Activated T-cell treated with anti-CD3 and anti-CD28 coated beads, Interleukin-2, amount 50 U/mL, for 24 hours (primary cell): ENCODE measurements at regions not wholly inside any gene's neighbourhood (a gene's known extent, or its start where the extent isn't known, plus 50 kb on each side); places are given as distances from the start of the nearest gene placed in this dataset.
"Not testable (repeated sequence)": the region's sequence is repeated elsewhere in the genome, so short reads cannot be mapped to it uniquely, and the experiment has no call there.

Experiments
- DNase-seq: peaks from one replicate; pipeline ENCODE4 v3.0.0-alpha.2; 2020
- H3K27ac Mint-ChIP-seq: 2 replicates; pipeline ENCODE4 v1.8.0; 2020; ENCODE audit warnings: mild to moderate bottlenecking, mixed read lengths
- H3K27me3 Mint-ChIP-seq: 2 replicates; pipeline ENCODE4 v1.8.0; 2020; ENCODE audit warnings: mixed read lengths
- H3K36me3 Mint-ChIP-seq: 2 replicates; pipeline ENCODE4 v1.8.0; 2020; ENCODE audit warnings: low read depth, mixed read lengths
- H3K4me1 Mint-ChIP-seq: 2 replicates; pipeline ENCODE4 v1.8.0; 2020; ENCODE audit warnings: low read depth, mixed read lengths
- H3K4me3 Mint-ChIP-seq: 2 replicates; pipeline ENCODE4 v1.8.0; 2020; ENCODE audit warnings: mild to moderate bottlenecking, moderate library complexity, mixed read lengths
- H3K9me3 Mint-ChIP-seq: 2 replicates; pipeline ENCODE4 v1.8.0; 2020; ENCODE audit warnings: mixed read lengths

- DNase-seq, result no peak
- peaks cover 47% of the 10 kb centered on the region for H3K27me3 Mint-ChIP-seq
- no peak overlapping the region for H3K27ac Mint-ChIP-seq
- no peak overlapping the region for H3K4me3 Mint-ChIP-seq
- no peaks in the 10 kb centered on the region for H3K4me1 Mint-ChIP-seq
- no peaks in the 10 kb centered on the region for H3K36me3 Mint-ChIP-seq
- H3K9me3 Mint-ChIP-seq, result no peaks in the 10 kb centered on the region
These were observed 177.2 kb downstream of the TMEM132E start for GRCh38 chr17:34756637-34757021.

GRCh38 chr17:34755981-34756636 is 176.7 kb downstream of the TMEM132E start:
- Mint-ChIP-seq H3K27me3 (peaks cover 43% of the 10 kb centered on the region), H3K4me1 (no peaks in the 10 kb centered on the region), H3K36me3 (no peaks in the 10 kb centered on the region), H3K27ac (no peak overlapping the region), H3K9me3 (no peaks in the 10 kb centered on the region), H3K4me3 (no peak overlapping the region)
- no peak for DNase-seq

DNA sequence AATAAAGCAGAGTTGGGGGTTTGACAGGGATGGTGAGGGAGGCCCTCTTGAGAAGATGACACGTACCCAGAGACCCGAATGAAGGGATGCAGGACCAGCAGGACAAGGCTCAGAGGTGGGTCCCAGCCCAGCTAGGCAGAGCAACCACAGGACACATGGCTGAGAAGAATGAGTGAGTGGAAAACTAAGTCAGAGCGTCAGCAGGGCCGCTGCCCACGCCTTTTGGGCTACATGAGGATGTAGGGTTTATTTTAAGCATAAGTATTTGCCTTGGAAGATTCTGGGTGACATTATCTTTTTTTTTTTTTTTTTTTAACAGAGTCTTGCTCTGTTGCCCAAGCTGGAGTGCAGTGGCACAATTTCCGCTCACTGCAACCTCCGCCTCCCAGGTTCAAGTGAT is 176.0 kb downstream of the TMEM132E start:
- Mint-ChIP-seq H3K27ac (no peak overlapping the region), H3K4me3 (no peak overlapping the region), H3K36me3 (no peaks in the 10 kb centered on the region), H3K4me1 (no peaks in the 10 kb centered on the region), H3K9me3 (no peaks in the 10 kb centered on the region), H3K27me3 (peaks cover 49% of the 10 kb centered on the region)
- DNase-seq, result no peak

- H3K4me1 Mint-ChIP-seq, result no peaks in the 10 kb centered on the region
- DNase-seq, result no peak
- no peak overlapping the region for H3K27ac Mint-ChIP-seq
- no peaks in the 10 kb centered on the region for H3K9me3 Mint-ChIP-seq
- H3K36me3 Mint-ChIP-seq, result no peaks in the 10 kb centered on the region
- H3K27me3 Mint-ChIP-seq, result peaks cover 62% of the 10 kb centered on the region
- no peak overlapping the region for H3K4me3 Mint-ChIP-seq
These were observed 170.6 kb downstream of the TMEM132E start for GRCh38 chr17:34750004-34750403.

DNA sequence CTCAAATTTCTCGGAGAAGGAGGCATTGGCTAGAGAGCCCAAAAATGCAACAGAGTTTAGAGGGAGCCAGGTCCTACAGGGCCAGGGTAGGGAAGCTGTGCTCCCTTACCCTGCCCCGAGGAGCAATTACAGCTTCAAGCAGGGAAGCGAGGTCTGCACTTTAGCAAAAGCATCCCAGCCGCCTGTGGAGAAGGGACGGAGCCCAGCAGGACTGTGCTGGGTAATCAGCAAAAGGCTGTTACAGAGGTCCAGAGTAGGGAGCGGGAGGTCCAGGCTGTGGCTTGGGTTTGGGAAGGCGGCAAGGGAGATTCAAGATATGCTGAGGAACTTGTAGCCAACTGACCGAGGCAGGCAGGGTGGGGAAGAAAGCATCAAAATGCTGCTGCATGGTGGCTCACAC is 162.6 kb downstream of the TMEM132E start:
- peaks cover 21% of the 10 kb centered on the region for H3K27me3 Mint-ChIP-seq
- H3K4me3 Mint-ChIP-seq, result no peak overlapping the region
- no peaks in the 10 kb centered on the region for H3K4me1 Mint-ChIP-seq
- H3K36me3 Mint-ChIP-seq, result no peaks in the 10 kb centered on the region
- DNase-seq, result no peak
- no peak overlapping the region for H3K27ac Mint-ChIP-seq
- no peaks in the 10 kb centered on the region for H3K9me3 Mint-ChIP-seq

GRCh38 chr17:34740565-34741520 is 161.5 kb downstream of the TMEM132E start:
- no peak overlapping the region for H3K27ac Mint-ChIP-seq
- DNase-seq, result no peak
- peaks cover 20% of the 10 kb centered on the region for H3K27me3 Mint-ChIP-seq
- H3K9me3 Mint-ChIP-seq, result no peaks in the 10 kb centered on the region
- no peak overlapping the region for H3K4me3 Mint-ChIP-seq
- no peaks in the 10 kb centered on the region for H3K36me3 Mint-ChIP-seq
- H3K4me1 Mint-ChIP-seq, result no peaks in the 10 kb centered on the region

GRCh38 chr17:34739386-34739785 is 160.0 kb downstream of the TMEM132E start:
- Mint-ChIP-seq H3K4me3 (no peak overlapping the region), H3K27me3 (peaks cover 20% of the 10 kb centered on the region), H3K27ac (no peak overlapping the region), H3K9me3 (no peaks in the 10 kb centered on the region), H3K4me1 (no peaks in the 10 kb centered on the region), H3K36me3 (no peaks in the 10 kb centered on the region)
- DNase-seq, result no peak

- peaks cover 18% of the 10 kb centered on the region for H3K27me3 Mint-ChIP-seq
- not testable (repeated sequence) for H3K36me3 Mint-ChIP-seq, DNase-seq, H3K9me3 Mint-ChIP-seq, H3K4me1 Mint-ChIP-seq, H3K4me3 Mint-ChIP-seq, H3K27ac Mint-ChIP-seq
These were observed 158.3 kb downstream of the TMEM132E start for GRCh38 chr17:34737673-34738072.

DNA sequence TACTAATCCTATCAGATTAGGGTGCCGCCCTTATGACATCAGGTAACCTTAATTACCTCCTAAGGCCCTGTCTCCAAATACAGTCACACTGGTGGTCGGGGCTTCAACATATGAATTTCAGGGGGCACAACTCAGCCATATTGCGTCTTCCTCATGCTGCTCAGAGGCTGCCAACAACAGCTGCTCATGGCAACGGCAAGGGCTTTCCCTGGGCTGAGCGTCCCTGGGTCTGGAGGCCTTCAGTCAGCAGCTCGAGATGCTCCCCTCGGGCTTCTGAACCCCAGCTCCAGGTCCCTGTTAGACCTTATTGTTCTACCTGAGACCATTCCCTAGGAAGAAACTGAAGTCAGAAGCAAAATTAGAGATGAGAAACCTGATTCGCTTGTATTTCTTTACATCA is 157.2 kb downstream of the TMEM132E start:
- Mint-ChIP-seq H3K4me3 (no peak overlapping the region), H3K9me3 (no peaks in the 10 kb centered on the region), H3K4me1 (no peaks in the 10 kb centered on the region), H3K27me3 (peaks cover 13% of the 10 kb centered on the region), H3K27ac (no peak overlapping the region), H3K36me3 (no peaks in the 10 kb centered on the region)
- DNase-seq, result no peak

GRCh38 chr17:34733333-34733732 is 154.0 kb downstream of the TMEM132E start:
- H3K36me3 Mint-ChIP-seq, result no peaks in the 10 kb centered on the region
- no peaks in the 10 kb centered on the region for H3K9me3 Mint-ChIP-seq
- peaks cover 14% of the 10 kb centered on the region for H3K27me3 Mint-ChIP-seq
- no peak overlapping the region for H3K27ac Mint-ChIP-seq
- no peaks in the 10 kb centered on the region for H3K4me1 Mint-ChIP-seq
- DNase-seq, result no peak
- no peak overlapping the region for H3K4me3 Mint-ChIP-seq

DNA sequence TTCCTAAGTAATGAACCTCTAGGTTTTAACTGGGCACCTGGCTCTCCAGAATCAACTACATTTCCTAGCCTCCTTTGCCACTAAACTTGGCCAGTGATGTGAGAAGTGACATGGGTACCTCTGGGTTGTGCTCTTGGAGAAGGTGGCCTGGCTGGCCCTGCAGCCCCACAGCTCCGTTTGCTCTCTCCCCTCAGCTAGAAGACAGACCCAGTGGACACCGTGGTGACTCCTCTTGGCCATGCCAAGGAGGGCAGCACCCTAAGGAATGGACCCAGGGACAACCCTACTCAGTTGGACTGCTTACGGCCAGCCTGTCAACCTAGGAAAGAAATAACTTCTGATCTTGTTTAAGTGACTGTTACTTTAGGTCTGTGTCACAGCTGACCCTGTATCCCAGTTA is 151.4 kb downstream of the TMEM132E start:
- Mint-ChIP-seq H3K4me3 (no peak overlapping the region), H3K27ac (no peak overlapping the region)

DNA sequence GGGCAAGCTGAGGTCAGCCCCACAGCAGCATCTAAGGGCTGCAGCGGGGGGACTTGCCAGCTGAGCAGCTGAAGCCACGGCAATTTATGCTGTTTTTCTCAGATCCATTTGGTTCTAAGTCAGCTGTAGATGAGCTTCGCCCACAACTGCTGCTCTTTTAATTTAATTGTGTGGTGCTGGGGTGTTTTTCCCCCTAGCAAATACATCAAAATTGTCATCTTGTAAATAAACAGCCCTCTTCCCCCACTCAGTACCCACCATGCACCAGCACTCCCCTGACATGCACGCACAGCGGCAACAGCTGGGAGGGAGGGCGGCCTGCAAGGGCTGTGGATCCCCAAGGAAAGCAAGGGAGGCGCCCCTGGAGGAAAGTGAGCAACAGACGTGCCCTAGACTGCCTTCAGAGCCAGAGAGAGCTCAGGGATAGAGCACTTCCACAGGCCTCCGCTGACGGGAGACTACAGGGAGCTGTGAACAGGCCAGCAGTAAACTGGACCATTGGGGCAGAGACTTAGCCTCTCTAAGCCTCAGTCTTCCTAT is 149.5 kb downstream of the TMEM132E start:
- Mint-ChIP-seq H3K9me3 (no peaks in the 10 kb centered on the region), H3K27me3 (peaks cover 9% of the 10 kb centered on the region), H3K4me1 (no peaks in the 10 kb centered on the region), H3K36me3 (no peaks in the 10 kb centered on the region), H3K4me3 (no peak overlapping the region), H3K27ac (no peak overlapping the region)
- DNase-seq, result no peak

More for the DNA sequence above, 151.4 kb downstream of the TMEM132E start:
- Mint-ChIP-seq H3K27me3 (peaks cover 11% of the 10 kb centered on the region), H3K9me3 (no peaks in the 10 kb centered on the region), H3K36me3 (no peaks in the 10 kb centered on the region), H3K4me1 (no peaks in the 10 kb centered on the region)
- DNase-seq, result no peak

DNA sequence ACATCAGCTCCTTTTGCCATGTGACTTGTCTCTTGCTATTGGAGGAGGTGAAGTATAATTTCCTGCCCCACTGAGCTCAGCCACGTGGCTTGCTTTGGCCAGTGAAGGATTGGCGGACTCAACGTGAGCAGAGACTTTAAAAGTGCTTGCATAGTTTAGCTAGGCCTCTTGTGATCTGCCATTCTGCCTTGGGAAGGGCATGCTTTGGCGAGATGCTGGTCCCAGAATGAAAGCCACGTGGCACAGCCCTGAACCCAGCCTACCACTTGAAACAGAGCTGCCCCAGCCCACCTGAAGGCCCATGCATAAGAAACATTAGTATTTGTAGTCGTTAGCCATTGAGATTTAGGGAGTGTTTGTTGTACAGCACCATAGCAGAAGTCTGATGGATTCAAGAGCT is 148.2 kb downstream of the TMEM132E start:
- peaks cover 17% of the 10 kb centered on the region for H3K27me3 Mint-ChIP-seq
- H3K4me1 Mint-ChIP-seq, result no peaks in the 10 kb centered on the region
- H3K27ac Mint-ChIP-seq, result no peak overlapping the region
- no peak for DNase-seq
- no peak overlapping the region for H3K4me3 Mint-ChIP-seq
- H3K9me3 Mint-ChIP-seq, result no peaks in the 10 kb centered on the region
- H3K36me3 Mint-ChIP-seq, result no peaks in the 10 kb centered on the region

DNA sequence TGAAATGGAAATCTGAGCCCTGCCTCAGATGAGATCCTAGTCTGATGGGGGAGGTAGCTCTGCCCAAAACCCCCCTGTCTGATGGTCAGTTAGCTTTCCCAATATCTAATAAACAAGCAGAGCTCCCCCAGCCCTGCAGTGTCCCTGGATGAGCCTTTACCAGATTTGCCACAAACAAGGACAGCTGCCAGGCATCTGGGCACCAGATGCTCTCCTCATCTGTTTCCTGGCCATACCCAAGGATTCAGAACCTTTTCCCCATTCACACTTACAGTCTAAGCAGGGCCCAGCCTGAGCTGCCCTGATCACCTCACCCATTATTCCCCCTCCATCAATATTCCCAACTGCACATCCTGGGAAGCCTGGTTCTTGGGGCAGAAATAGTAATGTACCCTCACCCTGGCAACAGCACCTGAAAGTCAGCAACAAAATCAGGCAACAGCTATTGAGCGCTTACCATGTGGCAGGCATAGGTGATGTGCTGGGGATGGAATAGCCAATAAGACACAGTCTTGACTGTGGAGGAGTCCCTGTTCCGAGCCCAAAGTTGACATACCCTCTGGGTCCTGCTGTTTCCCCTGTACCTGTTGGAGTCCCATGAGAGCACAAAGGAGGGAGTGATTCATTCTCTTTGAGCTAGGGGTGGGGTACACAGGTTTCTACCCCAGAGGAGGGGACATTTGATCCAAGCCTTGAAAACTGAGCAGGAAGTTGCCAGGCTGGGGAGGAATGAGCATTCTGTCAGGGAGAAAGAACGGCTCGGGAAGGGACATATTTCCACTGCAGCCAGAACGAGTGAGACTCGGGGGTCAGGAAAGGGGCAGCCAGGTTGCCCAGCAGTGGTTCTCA is 147.4 kb downstream of the TMEM132E start:
- H3K4me3 Mint-ChIP-seq, result no peak overlapping the region

More for the DNA sequence above, 147.4 kb downstream of the TMEM132E start:
- no peaks in the 10 kb centered on the region for H3K9me3 Mint-ChIP-seq
- H3K36me3 Mint-ChIP-seq, result no peaks in the 10 kb centered on the region
- no peak overlapping the region for H3K27ac Mint-ChIP-seq
- DNase-seq, result no peak
- peaks cover 14% of the 10 kb centered on the region for H3K27me3 Mint-ChIP-seq
- H3K4me1 Mint-ChIP-seq, result no peaks in the 10 kb centered on the region
